Suprapubic skin (tissue), 4 donors: ENCODE measurements at regions not wholly inside any gene's neighbourhood (a gene's known extent, or its start where the extent isn't known, plus 50 kb on each side); places are given as distances from the start of the nearest gene placed in this dataset.

ENCODE experiments used
- EP300 ChIP-seq: sonication (generic); formaldehyde crosslinking; IDR thresholded peaks from one replicate; pipeline ENCODE4 v1.6.1; 2017; ENCODE audit warnings: antibody characterized with exemption
- POLR2A ChIP-seq, 2 donors: fragments of 450-650 bp; IDR thresholded peaks; one replicate each; pipeline ENCODE4 v1.6.1; 2017; ENCODE audit warnings: antibody characterized with exemption in 2 of 2, mild to moderate bottlenecking in 2 of 2, moderate library complexity in 2 of 2
- POLR2AphosphoS5 ChIP-seq, 3 donors: sonication (generic); formaldehyde crosslinking; IDR thresholded peaks; one replicate each; pipeline ENCODE4 v1.6.1; 2017; ENCODE audit warnings: antibody characterized with exemption in 3 of 3
- TF ChIP-seq, protein P1 (sequence below), 2 donors: fragments of 200-600 bp in 1 of 2; fragments of 450-650 bp in 1 of 2; sonication (generic) in 1 of 2; IDR thresholded peaks; one replicate each; pipeline ENCODE4 v1.5.1; 2016 to 2019; ENCODE audit warnings: antibody characterized with exemption in 2 of 2, mild to moderate bottlenecking in 1 of 2, moderate library complexity in 1 of 2

DNA sequence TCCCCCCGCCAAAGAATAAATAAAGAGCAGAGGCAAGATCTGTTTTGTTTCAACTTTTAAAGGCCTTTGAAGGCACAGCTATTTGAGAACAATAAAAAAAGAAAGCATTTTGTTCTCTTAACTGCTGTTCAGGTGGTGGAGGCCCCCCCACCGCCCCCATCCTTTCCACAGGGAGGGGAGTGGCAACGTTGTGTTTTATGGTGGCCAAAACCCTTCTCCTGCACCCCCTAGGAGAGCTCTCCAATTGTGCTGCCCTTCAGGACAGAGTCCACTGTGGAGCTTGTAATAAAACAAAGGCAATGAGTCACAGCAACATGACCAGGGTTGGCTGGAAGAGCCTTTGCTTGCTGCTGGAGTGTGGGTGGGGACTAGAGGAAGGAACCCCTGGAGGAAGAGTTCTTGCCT lies 987.9 kb downstream of the KCNMA1 start:
- TF ChIP-seq, protein P1, sequence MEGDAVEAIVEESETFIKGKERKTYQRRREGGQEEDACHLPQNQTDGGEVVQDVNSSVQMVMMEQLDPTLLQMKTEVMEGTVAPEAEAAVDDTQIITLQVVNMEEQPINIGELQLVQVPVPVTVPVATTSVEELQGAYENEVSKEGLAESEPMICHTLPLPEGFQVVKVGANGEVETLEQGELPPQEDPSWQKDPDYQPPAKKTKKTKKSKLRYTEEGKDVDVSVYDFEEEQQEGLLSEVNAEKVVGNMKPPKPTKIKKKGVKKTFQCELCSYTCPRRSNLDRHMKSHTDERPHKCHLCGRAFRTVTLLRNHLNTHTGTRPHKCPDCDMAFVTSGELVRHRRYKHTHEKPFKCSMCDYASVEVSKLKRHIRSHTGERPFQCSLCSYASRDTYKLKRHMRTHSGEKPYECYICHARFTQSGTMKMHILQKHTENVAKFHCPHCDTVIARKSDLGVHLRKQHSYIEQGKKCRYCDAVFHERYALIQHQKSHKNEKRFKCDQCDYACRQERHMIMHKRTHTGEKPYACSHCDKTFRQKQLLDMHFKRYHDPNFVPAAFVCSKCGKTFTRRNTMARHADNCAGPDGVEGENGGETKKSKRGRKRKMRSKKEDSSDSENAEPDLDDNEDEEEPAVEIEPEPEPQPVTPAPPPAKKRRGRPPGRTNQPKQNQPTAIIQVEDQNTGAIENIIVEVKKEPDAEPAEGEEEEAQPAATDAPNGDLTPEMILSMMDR (IDR thresholded peaks at IDR 0.05): no peak
- TF ChIP-seq POLR2A (IDR thresholded peaks at IDR 0.05) (no peak), POLR2AphosphoS5 (IDR thresholded peaks at IDR 0.05) (no peak), EP300 (no peak)
